Tibial nerve (tissue), 4 donors: ENCODE measurements at regions not wholly inside any gene's neighbourhood (a gene's known extent, or its start where the extent isn't known, plus 50 kb on each side); places are given as distances from the start of the nearest gene placed in this dataset.

Source experiments
- DNase-seq, 2 donors: peaks; one replicate each; pipeline ENCODE4 v3.0.0-alpha.2; 2019; ENCODE audit warnings: low spot score in 2 of 2
- H3K27ac ChIP-seq, 4 donors: fragments of 200-600 bp; sonication (generic) in 3 of 4; one replicate each; pipeline ENCODE4 v1.5.1; 2017 to 2019; ENCODE audit warnings: mild to moderate bottlenecking in 1 of 4
- H3K27me3 ChIP-seq, 2 donors: fragments of 200-600 bp; sonication (generic) in 1 of 2; one replicate each; pipeline versions ENCODE4 v1.5.1 to v1.6.0; 2017 to 2019
- H3K36me3 ChIP-seq, 3 donors: fragments of 200-600 bp; sonication (generic); one replicate each; pipeline ENCODE4 v1.5.1; 2018 to 2019
- H3K4me1 ChIP-seq, 4 donors: fragments of 200-600 bp; sonication (generic) in 3 of 4; one replicate each; pipeline ENCODE4 v1.5.1; 2017 to 2019
- H3K4me3 ChIP-seq, 4 donors: fragments of 200-600 bp; sonication (generic) in 3 of 4; one replicate each; pipeline ENCODE4 v1.5.1; 2017 to 2019; ENCODE audit warnings: mild to moderate bottlenecking in 1 of 4, moderate library complexity in 1 of 4
- H3K9me3 ChIP-seq, 4 donors: fragments of 200-600 bp; sonication (generic) in 3 of 4; one replicate each; pipeline ENCODE4 v1.5.1; 2017 to 2019
- CTCF ChIP-seq, 5 experiments: fragments of 200-600 bp in 3 of 5; fragments of 450-650 bp in 2 of 5; sonication (generic) in 3 of 5; IDR thresholded peaks; one replicate each; pipeline ENCODE4 v1.5.1; 2016 to 2019; ENCODE audit warnings: antibody characterized with exemption in 5 of 5, mild to moderate bottlenecking in 3 of 5, moderate library complexity in 2 of 5
- EP300 ChIP-seq, 2 donors: sonication (generic); formaldehyde crosslinking; IDR thresholded peaks; one replicate each; pipeline ENCODE4 v1.6.1; 2017; ENCODE audit warnings: antibody characterized with exemption in 2 of 2, mild to moderate bottlenecking in 1 of 2
- POLR2A ChIP-seq, 2 donors: fragments of 450-650 bp; IDR thresholded peaks; one replicate each; pipeline ENCODE4 v1.6.1; 2017; ENCODE audit warnings: antibody characterized with exemption in 2 of 2, mild to moderate bottlenecking in 2 of 2, moderate library complexity in 2 of 2
- WGBS, 2 donors: methylation state at CpG; one replicate each; pipeline ENCODE4 v1.1.5; 2018; 5-methylcytosine and 5-hydroxymethylcytosine counted together

GRCh38 chr2:8511868-8512612, 169.8 kb upstream of the ID2 start:
- no peak overlapping the region for H3K4me3 ChIP-seq
- no peaks in the 10 kb centered on the region for H3K36me3 ChIP-seq
- no peak for DNase-seq
- H3K27me3 ChIP-seq: no peaks in the 10 kb centered on the region
- H3K4me1 ChIP-seq: peaks cover 0 to 4% (median 0%) of the 10 kb centered on the region in 4 donors
- 89 to 100% methylated on average over 1 of the region's 1 CpG for WGBS, 2 donors
- no peak overlapping the region for H3K27ac ChIP-seq
- peaks cover 0 to 29% (median 0%) of the 10 kb centered on the region in 4 donors for H3K9me3 ChIP-seq
- no peak for TF ChIP-seq EP300 (IDR thresholded peaks at IDR 0.05)
- no peak for TF ChIP-seq CTCF (IDR thresholded peaks at IDR 0.05)
- no peak for TF ChIP-seq POLR2A (IDR thresholded peaks at IDR 0.05)

DNA sequence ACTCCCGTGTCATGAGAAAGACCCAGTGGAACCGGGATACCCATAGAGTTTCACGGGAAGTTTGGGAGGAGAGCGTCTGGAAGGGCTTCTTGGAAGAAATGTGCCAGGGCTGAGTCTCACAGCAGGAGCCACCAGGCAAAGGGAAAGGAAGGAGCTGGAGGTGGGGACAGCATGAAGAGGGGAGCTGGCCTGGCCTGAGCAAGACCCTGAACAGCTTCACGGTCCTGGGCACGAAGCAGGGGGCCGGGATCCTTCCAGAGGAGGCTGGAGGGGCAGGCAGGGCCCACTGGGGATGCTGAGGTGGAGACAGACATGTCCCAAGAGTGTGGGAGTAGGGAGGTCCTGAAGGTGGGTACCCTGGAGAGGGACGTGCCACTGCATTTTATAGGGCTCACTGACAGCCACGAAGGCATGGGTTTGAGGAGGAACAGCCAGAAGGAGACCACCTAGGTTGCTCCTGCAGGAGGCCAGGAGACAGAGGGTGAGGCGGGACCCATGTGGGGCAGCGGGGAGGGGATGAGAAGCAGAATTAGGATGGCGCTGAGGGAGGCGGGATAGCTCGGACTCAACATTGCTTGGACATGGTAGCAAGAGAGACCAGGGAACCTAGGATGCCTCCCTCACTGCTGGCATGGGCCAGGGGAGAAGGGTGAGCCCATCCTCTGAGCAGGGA, 168.1 kb upstream of the ID2 start:
- H3K27ac ChIP-seq: no peak overlapping the region
- 90 to 93% methylated on average over 14 of the region's 14 CpGs for WGBS, 2 donors
- H3K36me3 ChIP-seq: no peaks in the 10 kb centered on the region
- H3K4me1 ChIP-seq: peaks cover 0 to 4% (median 0%) of the 10 kb centered on the region in 4 donors
- peaks cover 0 to 29% (median 0%) of the 10 kb centered on the region in 4 donors for H3K9me3 ChIP-seq
- H3K4me3 ChIP-seq: no peak overlapping the region
- TF ChIP-seq EP300 (IDR thresholded peaks at IDR 0.05) (no peak), POLR2A (IDR thresholded peaks at IDR 0.05) (no peak), CTCF (IDR thresholded peaks at IDR 0.05) (no peak)
- no peak for DNase-seq
- no peaks in the 10 kb centered on the region for H3K27me3 ChIP-seq

DNA sequence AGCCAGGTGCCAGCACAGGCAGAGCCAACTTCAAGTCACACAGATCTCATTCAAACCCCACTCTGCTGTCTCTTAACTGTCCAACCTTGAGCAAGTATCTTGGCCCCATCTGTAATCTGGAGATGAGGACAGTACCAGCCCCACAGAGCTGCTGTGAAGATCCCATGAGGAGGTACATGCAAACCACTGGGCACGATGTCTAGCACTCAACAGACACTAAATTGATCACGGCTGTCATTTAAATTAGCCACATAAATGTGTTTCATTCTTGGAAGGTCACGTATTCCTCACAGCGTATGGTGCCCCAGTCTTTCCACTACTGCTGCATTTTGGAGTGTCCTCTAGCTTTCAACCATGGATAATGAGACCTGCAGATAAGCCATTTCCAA, 167.6 kb upstream of the ID2 start:
- no peak for TF ChIP-seq POLR2A (IDR thresholded peaks at IDR 0.05)
- no peak for TF ChIP-seq EP300 (IDR thresholded peaks at IDR 0.05)
- no peak for TF ChIP-seq CTCF (IDR thresholded peaks at IDR 0.05)
- no peak overlapping the region for H3K27ac ChIP-seq
- DNase-seq: no peak
- peaks cover 0 to 4% (median 0%) of the 10 kb centered on the region in 4 donors for H3K4me1 ChIP-seq
- H3K27me3 ChIP-seq: no peaks in the 10 kb centered on the region
- H3K4me3 ChIP-seq: no peak overlapping the region
- H3K9me3 ChIP-seq: peaks cover 0 to 29% (median 0%) of the 10 kb centered on the region in 4 donors
- 93 to 96% methylated on average over 4 of the region's 4 CpGs for WGBS, 2 donors
- no peaks in the 10 kb centered on the region for H3K36me3 ChIP-seq

GRCh38 chr2:8514796-8515758, 166.8 kb upstream of the ID2 start:
- 58 to 63% methylated on average over 14 of the region's 14 CpGs for WGBS, 2 donors
- H3K27ac ChIP-seq: no peak overlapping the region

More at GRCh38 chr2:8514796-8515758, 166.8 kb upstream of the ID2 start:
- Histone ChIP-seq H3K36me3 (no peaks in the 10 kb centered on the region), H3K4me3 (no peak overlapping the region), H3K9me3 (peaks cover 0 to 23% (median 0%) of the 10 kb centered on the region in 4 donors), H3K27me3 (no peaks in the 10 kb centered on the region), H3K4me1 (peaks cover 0 to 4% (median 0%) of the 10 kb centered on the region in 4 donors)
- DNase-seq: no peak
- TF ChIP-seq EP300 (IDR thresholded peaks at IDR 0.05) (peak in 1 of 2 donors; percentile 9), POLR2A (IDR thresholded peaks at IDR 0.05) (no peak), CTCF (IDR thresholded peaks at IDR 0.05) (no peak)
